Cardiac muscle cell (in vitro differentiated cells and primary cell): ENCODE measurements at regions not wholly inside any gene's neighbourhood (a gene's known extent, or its start where the extent isn't known, plus 50 kb on each side); places are given as distances from the start of the nearest gene placed in this dataset.
"Not testable (repeated sequence)": the region's sequence is repeated elsewhere in the genome, so short reads cannot be mapped to it uniquely, and the experiment has no call there.

Experiments used
- DNase-seq, 2 donors: peaks; one replicate each; pipeline versions ENCODE4 v3.0.0 to v3.0.0-alpha.2; 2010 to 2017; ENCODE audit warnings: low read depth in 1 of 2, low spot score in 1 of 2
- H3K27ac ChIP-seq: fragments of 200-600 bp; sonication (generic); 2 replicates; pipeline ENCODE4 v1.5.1; 2016
- H3K27me3 ChIP-seq: fragments of 200-600 bp; sonication (generic); 2 replicates; pipeline ENCODE4 v1.6.0; 2016; ENCODE audit warnings: control low read depth
- H3K36me3 ChIP-seq: fragments of 200-600 bp; sonication (generic); 2 replicates; pipeline ENCODE4 v1.5.1; 2016; ENCODE audit warnings: control low read depth
- H3K4me1 ChIP-seq: fragments of 200-600 bp; sonication (generic); 2 replicates; pipeline ENCODE4 v1.8.1; 2017; ENCODE audit warnings: low read depth, mild to moderate bottlenecking, mixed run types
- H3K4me3 ChIP-seq: fragments of 200-600 bp; sonication (generic); 2 replicates; pipeline ENCODE4 v1.5.1; 2016; ENCODE audit warnings: mild to moderate bottlenecking
- H3K9me3 ChIP-seq: fragments of 200-600 bp; sonication (generic); 2 replicates; pipeline ENCODE4 v1.5.1; 2017; ENCODE audit warnings: low read depth, mild to moderate bottlenecking, control low read depth
- TF ChIP-seq, protein P1 (sequence below): IDR thresholded peaks from 2 replicates; pipeline ENCODE4 v1.5.1; 2012; ENCODE audit warnings: low read depth, mild to moderate bottlenecking, low read length

GRCh38 chr13:21256891-21257290 lies 80.4 kb downstream of the MRPL57 start:
- TF ChIP-seq, protein P1, sequence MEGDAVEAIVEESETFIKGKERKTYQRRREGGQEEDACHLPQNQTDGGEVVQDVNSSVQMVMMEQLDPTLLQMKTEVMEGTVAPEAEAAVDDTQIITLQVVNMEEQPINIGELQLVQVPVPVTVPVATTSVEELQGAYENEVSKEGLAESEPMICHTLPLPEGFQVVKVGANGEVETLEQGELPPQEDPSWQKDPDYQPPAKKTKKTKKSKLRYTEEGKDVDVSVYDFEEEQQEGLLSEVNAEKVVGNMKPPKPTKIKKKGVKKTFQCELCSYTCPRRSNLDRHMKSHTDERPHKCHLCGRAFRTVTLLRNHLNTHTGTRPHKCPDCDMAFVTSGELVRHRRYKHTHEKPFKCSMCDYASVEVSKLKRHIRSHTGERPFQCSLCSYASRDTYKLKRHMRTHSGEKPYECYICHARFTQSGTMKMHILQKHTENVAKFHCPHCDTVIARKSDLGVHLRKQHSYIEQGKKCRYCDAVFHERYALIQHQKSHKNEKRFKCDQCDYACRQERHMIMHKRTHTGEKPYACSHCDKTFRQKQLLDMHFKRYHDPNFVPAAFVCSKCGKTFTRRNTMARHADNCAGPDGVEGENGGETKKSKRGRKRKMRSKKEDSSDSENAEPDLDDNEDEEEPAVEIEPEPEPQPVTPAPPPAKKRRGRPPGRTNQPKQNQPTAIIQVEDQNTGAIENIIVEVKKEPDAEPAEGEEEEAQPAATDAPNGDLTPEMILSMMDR: no peak
- DNase-seq: no peak

DNA sequence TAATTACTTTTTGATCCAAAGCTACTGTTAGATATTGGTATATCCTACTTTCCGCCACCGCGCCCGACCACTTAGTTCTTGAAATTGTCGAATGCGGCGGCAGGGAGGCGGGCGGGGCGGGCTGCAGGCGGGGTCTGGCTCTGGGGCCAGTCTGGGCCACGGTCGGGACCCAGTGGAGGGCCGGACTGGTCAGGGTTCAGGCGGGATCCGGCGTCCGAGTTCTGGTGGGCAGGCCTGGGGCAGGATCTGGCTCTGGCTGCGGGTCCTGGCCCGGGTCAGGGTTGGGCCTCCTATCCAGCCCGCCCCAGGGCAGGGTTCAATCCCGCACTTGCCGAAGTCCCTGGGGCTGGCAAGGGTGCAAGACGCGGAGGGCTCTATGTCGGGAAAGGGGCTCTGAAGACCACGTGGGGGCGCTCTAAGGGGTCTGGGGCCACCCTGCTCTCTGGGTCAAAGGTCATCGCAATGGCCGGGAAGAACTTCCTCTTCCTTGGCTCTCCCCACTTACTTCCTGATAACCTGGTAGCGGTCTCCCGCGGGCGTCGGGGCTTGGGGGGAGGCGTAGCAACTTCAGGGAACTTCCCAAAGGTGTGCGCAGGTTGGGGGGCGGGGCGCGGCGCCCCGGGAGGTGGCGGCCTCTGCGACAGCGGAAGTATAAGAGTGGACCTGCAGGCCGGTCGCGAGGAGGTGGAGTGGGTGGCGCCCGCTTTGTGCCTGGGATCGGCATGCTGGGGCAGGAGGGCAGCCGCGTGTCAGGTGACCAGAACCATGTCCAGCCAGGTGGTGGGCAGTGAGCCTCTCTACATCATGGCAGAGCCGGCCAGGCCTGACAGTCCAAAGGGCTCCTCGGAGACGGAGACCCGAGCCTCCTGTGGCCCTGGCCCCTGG lies 83.4 kb downstream of the MRPL57 start:
- H3K9me3 ChIP-seq: no peaks in the 10 kb centered on the region
- TF ChIP-seq, protein P1: no peak
- H3K4me3 ChIP-seq: no peak overlapping the region
- no peaks in the 10 kb centered on the region for H3K36me3 ChIP-seq
- no peak for DNase-seq
- no peaks in the 10 kb centered on the region for H3K4me1 ChIP-seq
- no peak overlapping the region for H3K27ac ChIP-seq
- no peaks in the 10 kb centered on the region for H3K27me3 ChIP-seq

More at GRCh38 chr13:21256891-21257290, 80.4 kb downstream of the MRPL57 start:
- no peaks in the 10 kb centered on the region for H3K4me1 ChIP-seq
- H3K36me3 ChIP-seq: no peaks in the 10 kb centered on the region
- no peaks in the 10 kb centered on the region for H3K27me3 ChIP-seq
- H3K27ac ChIP-seq: no peak overlapping the region
- H3K4me3 ChIP-seq: no peak overlapping the region
- H3K9me3 ChIP-seq: no peaks in the 10 kb centered on the region

DNA sequence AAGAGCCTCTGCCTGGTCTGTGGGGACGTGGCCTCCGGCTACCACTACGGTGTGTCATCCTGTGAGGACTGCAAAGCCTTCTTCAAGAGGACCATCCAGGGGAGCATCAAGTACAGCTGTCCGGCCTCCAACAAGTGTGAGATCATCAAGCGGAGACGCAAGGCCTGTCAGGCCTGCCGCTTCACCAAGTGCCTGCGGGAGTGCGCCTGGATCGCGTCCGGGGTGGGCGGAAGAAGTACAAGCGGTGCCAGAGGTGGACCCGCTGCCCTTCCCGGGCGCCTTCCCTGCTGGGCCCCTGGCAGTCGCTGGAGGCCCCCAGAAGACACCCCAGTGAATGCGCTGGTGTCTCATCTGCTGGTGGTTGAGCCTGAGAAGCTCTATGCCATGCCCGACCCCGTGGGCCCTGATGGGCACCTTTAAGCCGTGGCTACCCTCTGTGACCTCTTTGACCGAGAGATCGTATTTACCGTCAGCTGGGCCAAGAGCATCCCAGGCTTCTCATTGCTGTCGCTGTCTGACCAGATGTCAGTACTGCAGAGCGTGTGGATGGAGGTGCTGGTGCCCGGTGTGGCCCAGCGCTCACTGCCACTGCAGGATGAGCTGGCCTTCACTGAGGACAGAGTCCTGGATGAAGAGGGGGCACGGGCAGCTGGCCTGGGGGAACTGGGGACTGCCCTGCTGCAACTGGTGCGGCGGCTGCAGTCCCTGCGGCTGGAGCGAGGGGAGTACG lies 84.3 kb downstream of the MRPL57 start:
- DNase-seq, H3K9me3 ChIP-seq, H3K36me3 ChIP-seq, H3K27me3 ChIP-seq, H3K27ac ChIP-seq, H3K4me1 ChIP-seq, H3K4me3 ChIP-seq: not testable (repeated sequence)

- H3K4me3 ChIP-seq, DNase-seq, H3K27me3 ChIP-seq, H3K9me3 ChIP-seq, H3K4me1 ChIP-seq, H3K36me3 ChIP-seq, H3K27ac ChIP-seq: not testable (repeated sequence)
Measured at GRCh38 chr13:21261487-21262216, 85.2 kb downstream of the MRPL57 start.

DNA sequence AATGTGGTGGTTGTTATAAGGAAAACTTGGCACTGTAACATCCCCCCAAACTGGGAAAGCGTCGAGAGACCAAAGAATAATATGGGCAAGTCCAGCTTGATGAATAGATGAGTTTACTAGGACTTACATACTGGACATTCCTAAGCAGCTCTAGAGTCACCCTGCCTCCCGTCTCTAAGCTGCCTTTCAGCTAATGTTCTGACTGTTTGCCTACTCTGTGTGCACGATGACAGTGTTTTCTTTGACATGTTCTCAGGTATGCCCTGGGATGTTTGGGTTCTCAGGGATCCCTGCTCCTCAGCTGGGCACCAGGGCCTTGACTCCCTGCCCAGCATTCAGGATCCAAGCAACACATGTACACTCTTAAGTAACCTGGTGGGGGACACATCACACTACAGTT lies 87.5 kb downstream of the MRPL57 start:
- not testable (repeated sequence) for H3K36me3 ChIP-seq, H3K27ac ChIP-seq, H3K4me3 ChIP-seq, H3K9me3 ChIP-seq, DNase-seq, H3K4me1 ChIP-seq, H3K27me3 ChIP-seq

GRCh38 chr13:21268485-21268884 lies 92.0 kb downstream of the MRPL57 start:
- not testable (repeated sequence) for H3K4me3 ChIP-seq, H3K27ac ChIP-seq, H3K4me1 ChIP-seq, H3K27me3 ChIP-seq, DNase-seq, H3K9me3 ChIP-seq, H3K36me3 ChIP-seq

GRCh38 chr13:21272439-21272838 lies 96.0 kb downstream of the MRPL57 start:
- not testable (repeated sequence) for H3K9me3 ChIP-seq, H3K36me3 ChIP-seq, H3K27ac ChIP-seq, H3K27me3 ChIP-seq, H3K4me3 ChIP-seq, DNase-seq, H3K4me1 ChIP-seq

DNA sequence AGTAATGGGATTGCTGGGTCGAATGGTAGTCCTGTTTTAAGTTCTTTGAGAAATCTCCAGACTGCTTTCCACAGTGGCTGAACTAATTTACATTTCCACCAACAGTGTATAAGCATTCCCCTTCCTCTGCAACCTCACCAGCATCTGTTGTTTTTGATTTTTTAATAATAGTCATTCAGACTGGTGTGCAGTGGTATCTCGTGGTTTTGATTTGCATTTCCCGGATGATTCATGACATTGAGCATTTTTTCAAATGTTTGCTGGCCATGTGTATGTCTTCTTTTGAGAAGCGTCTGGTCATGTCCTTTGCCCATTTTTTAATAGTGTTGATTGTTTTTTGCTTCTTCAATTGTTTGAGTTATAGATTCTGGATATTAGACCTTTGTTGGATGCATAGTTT lies 98.0 kb downstream of the MRPL57 start:
- H3K36me3 ChIP-seq, H3K27me3 ChIP-seq, H3K4me1 ChIP-seq, H3K27ac ChIP-seq, DNase-seq, H3K9me3 ChIP-seq, H3K4me3 ChIP-seq: not testable (repeated sequence)
